ENCODE measurements at regions not wholly inside any gene's neighbourhood (a gene's known extent, or its start where the extent isn't known, plus 50 kb on each side); places are given as distances from the start of the nearest gene placed in this dataset.

GRCh38 chr7:17706275-17706674 lies 234.0 kb downstream of the SNX13 start:
- no peak for DNase-seq

GRCh38 chr7:17706734-17707133 lies 233.6 kb downstream of the SNX13 start:
- no peak for DNase-seq

- no peak for DNase-seq
Measured at GRCh38 chr7:17709127-17709526, 231.2 kb downstream of the SNX13 start.

GRCh38 chr7:17709599-17709998 lies 230.7 kb downstream of the SNX13 start:
- DNase-seq: no peak

GRCh38 chr7:17710312-17710711 lies 230.0 kb downstream of the SNX13 start:
- no peak for DNase-seq

GRCh38 chr7:17713584-17713983 lies 226.7 kb downstream of the SNX13 start:
- DNase-seq: no peak

GRCh38 chr7:17716816-17717215 lies 223.5 kb downstream of the SNX13 start:
- no peak for DNase-seq

GRCh38 chr7:17719998-17720397 lies 220.3 kb downstream of the SNX13 start:
- DNase-seq: no peak

GRCh38 chr7:17721736-17722285 lies 218.5 kb downstream of the SNX13 start:
- DNase-seq: no peak

GRCh38 chr7:17722798-17723197 lies 217.5 kb downstream of the SNX13 start:
- no peak for DNase-seq

GRCh38 chr7:17725821-17726220 lies 214.5 kb downstream of the SNX13 start:
- DNase-seq: no peak

- no peak for DNase-seq
Measured at GRCh38 chr7:17732083-17732482, 208.2 kb downstream of the SNX13 start.
